ENCODE measurements at regions not wholly inside any gene's neighbourhood (a gene's known extent, or its start where the extent isn't known, plus 50 kb on each side); places are given as distances from the start of the nearest gene placed in this dataset.
"Not testable (repeated sequence)": the region's sequence is repeated elsewhere in the genome, so short reads cannot be mapped to it uniquely, and the experiment has no call there.

DNA sequence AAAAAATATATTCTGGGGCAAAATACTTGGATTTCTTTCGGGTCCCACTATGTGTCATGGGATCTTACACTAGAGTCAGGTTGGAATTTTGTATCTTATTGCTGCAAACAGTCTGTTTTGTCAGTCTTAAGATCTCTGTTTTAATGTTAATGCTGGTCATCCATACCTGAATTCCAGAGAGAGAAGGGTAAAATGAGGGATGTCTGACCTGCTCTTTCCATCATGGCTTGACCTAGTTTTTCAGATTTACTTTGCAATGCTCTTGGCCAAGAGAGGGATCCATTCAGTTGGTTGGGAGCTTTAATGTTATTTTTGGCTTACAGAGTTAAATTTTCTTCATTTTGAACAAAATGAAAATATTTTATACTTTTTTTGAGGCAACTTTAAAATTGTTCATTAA is 117.2 kb downstream of the CASP12 start:
- intact Hi-C loops (cut with DNase I): no loop called here
- no peak for DNase-seq

DNA sequence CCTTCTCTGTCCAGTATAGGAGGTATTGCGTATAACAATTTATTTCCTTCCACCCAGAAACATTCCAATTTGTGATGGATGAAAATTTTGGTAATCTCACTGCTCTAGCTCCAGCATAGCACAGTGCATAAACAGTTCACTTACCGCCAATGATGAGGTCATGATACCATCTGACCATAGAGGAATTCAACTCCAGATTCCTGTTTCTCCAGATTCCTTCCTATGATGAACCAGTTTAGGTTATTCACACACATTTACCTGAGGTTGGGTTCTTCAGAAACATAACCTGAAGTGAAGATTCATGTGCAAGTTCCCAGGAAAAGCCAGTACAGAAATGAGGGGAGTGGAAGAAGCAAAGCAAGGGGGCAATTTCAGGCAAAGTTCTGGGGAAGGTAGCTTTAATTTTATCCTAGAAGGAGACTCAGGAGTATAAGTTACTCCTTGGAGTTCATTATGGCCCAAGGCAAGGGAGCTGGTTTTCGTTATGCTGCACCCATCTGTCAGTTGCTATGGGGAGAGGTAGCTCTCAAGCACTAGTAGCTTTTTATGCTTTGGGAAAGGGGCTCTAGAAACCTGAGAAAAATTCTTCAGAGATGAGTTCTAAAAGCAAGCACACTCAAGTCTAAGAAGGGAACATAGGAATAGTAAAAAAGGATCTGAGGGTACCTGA is 121.6 kb downstream of the CASP12 start:
- intact Hi-C loops (cut with DNase I): no loop called here

DNA sequence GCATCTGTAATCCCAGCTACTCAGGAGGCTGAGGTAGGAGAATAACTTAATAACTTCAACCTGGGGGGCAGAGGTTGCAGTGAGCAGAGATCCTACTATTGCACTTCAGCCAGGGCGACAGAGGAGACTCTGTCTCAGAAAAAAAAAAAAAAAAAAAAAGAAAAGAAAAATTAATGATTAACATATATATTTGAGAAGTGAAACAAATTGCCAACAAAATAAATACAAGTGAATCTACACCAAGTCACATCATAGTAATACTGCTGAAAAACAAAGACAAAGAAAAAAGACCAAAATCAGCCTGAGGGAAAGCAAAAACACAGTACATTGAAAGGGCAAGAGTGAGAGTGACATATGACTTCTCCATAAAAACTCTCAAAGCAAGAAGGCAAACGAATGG is 123.7 kb downstream of the CASP12 start:
- intact Hi-C loops (cut with DNase I): no loop called here
- DNase-seq: no peak

More for the DNA sequence above, 121.6 kb downstream of the CASP12 start:
- no peak for DNase-seq

DNA sequence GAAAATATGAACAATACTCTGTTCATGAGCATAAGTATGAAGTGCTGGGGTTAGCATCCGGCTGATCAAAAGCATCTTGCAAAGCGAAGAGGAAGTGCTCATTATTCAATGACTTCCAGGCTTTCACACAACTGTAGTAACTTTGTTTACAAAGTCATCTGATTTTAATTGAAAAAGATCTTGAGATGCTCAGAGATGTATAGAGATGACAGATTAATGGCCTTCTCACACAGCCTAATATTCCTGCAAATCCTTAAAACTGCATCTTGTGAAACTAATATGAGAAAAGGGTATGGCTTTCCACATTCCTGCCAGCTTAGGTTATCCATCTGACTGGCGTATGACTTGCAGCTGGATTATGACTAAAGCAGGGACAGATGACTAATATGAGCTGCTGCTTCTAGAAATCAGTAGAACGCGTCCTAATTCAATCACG is 125.4 kb downstream of the CASP12 start:
- intact Hi-C loops (cut with DNase I): no loop called here
- DNase-seq: no peak

DNA sequence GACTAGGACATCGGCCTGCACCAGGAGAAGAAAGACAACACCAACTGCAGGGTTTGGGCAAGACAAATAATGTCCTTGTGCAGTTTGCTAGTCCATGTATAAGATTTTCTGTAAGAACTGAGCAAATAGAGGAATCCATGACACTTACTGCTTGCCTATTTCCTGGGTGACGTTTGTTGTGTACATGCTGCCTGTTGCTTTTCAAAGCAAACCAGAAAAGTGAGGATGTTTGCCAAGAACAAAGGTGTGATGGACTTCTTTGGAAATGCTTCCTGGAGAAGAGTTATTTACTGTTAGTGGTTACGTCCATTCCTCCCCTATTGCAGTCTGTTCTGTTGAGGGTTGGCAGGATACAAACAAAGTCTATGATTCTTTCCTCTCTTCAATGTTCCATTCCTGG is 126.5 kb downstream of the CASP12 start:
- intact Hi-C loops (cut with DNase I): no loop called here
- DNase-seq: no peak

DNA sequence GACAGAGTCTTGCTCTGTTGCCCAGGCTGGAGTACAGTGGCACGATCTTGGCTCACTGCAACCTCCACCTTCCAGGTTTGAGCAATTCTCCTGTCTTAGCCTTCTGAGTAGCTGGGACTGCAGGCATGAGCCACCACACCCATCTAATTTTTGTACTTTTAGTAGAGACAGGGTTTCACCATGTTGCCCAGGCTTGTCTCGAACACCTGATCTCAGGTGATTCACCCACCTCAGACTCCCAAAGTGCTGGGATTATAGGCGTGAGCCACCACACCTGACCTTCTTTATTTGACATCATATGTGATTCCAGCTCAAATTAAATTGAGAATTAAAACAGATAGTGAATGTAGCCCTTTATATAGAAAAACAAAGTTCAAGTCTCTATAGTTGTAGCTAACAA is 127.2 kb downstream of the CASP12 start:
- DNase-seq; intact Hi-C loops (cut with DNase I): not testable (repeated sequence)

DNA sequence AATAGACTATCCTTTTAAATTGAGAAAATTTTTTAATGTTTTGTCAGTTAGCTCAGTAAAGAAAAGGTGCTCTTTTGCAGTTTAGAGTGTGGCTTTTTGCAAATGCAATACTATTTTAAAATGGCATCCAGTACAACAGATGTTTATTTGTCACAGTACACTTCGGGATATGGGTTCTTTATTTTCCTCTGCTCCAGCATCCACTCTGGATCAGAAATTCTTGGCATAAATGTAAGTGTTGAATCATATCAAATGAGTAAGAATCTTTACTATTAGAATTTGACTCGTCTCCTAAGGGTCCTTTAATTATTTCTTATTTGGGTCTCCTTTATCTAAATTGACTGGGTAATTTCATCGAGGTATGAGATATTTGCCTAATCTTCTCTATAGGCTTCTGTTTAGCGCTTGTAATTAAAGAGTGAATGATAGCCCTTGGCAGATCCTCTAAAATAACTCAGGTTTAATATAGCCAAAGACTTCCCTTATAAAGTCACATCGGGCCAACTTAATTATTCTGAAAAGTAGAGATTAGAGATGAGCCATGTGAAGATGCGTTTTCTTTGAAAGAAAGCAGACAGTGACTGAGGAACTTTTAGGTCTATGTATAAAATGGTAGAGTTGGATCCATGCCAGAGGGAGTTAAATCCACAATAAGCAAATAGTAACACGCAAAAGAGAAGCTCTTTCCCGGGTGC is 132.7 kb downstream of the CASP12 start:
- intact Hi-C loops (cut with DNase I): no loop called here
- no peak for DNase-seq

DNA sequence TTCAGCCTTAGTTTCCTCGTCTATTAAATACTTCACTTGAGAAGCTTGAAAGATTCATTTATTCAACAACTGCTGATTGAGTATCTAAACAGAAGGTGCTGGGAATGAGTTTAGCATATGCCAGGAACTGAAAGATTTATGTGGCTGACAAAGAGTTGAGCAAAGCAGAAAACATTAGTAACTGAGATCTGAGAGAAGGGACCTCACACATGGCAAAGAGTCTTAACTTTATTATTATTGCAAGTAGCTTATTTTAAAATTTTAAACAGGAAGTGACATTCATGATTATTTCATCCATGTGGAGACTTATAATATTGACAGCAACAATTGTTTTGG is 133.6 kb downstream of the CASP12 start:
- no peak for DNase-seq

DNA sequence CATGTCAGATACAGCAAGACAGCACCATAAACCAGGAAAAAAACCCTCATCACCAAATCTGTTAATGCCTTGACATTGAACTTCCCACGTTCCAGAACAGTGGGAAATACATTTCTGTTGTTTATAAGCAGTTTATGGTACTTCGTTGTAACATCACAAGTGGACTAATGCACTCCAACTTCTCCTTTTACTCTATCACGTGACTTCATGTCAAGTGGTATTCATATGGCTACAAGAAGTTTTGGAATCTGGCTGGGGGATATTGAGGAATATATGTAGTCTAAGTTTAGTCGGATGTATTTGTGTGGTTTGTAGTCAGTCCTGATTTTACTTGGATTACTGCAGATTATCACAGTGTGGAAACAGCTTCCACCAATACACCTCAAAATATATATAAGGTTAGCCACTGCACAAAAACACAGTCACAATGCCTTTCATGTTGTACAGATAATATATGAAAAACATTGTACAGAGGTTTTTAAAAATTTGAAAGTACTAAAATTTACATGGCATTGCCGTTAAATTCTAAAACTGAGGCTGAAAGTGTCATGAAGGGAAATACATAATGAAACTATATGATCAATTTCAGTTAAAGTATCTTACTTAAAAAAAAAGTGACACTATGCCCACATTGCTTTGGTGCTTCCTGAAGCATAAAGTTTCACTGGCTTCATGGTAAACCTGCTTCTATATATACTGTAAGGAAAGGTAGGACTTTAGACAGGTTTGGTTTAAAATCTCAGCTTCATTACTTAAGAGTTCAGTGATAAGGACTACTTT is 134.1 kb downstream of the CASP12 start:
- intact Hi-C loops (cut with DNase I): no loop called here
- no peak for DNase-seq

More for the DNA sequence above, 133.6 kb downstream of the CASP12 start:
- intact Hi-C loops (cut with DNase I): no loop called here

DNA sequence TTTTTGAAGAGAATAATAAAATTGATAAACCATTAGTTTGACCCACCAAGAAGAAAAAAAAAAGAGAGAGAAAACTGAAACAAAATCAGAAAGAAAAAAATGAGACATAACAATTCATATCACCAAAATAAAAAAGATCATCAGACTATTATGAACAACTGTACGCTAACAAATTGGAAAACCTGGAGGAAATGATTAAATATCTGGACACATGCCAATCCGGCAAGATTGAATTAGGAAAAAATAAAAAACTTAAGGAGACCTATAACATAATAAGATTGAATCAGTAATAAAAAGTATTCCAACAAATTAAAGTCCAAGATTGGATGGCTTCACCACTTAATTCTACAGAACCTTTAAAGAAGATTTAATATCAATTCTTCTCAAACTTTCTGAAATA is 136.7 kb downstream of the CASP12 start:
- no peak for DNase-seq
- intact Hi-C loops (cut with DNase I): no loop called here

DNA sequence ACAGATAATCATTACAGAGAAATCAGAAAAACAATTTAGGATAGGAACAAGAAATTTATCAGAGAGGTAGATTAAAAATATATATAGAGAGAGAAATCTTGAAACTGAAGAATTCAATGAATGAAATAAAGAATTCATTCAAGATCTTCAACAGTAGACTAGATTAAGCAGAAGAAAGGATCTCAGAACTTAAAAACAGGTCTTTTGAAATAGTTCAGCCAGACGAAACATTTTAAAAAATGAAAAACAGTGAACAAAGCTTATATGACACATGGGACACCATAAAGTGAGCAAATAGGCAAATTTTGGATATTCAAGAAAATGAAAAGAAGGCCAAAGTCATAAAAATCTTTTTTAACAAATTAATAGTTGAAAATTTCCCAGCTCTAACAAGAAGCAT is 138.8 kb downstream of the CASP12 start:
- DNase-seq: no peak
- intact Hi-C loops (cut with DNase I): no loop called here

DNA sequence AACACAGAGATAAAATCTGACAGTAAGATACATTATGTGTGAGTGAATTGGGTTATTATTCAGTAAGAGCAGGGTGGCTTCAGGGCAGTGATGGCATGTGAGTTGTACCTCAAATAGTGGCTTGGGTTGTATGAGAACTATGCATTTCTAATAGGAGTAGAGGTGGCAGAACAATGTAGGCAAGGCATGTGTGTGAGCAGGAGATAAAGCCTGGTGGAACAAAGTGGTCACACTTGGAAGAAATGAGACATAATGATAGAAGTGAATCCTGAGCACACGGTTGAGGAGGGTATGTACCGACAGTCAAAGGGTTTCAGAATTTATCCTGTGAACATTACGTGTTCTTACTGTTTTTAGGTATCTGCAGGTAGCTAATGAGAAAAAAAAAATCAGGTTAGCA is 159.3 kb downstream of the CASP12 start:
- DNase-seq: no peak
- intact Hi-C loops (cut with DNase I): no loop called here

DNA sequence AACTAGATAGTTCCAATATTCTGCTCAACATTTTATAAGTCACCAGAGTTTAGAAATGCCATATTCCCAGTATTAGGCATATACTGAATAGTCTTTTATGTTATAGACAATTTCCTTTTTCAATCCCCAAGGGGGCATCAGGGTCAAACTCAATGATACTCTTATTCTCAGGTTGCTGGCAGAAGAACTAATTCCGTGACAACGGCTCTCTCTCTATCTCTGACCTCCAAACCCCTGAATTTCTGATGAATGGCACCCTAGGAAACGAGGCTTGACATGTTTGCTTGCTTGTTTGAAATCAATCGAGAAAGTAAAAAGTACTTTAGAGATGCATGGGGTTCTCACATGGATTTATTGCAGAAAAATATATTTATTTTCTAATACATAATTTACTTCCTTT is 160.1 kb downstream of the CASP12 start:
- intact Hi-C loops (cut with DNase I): no loop called here
- DNase-seq: no peak

DNA sequence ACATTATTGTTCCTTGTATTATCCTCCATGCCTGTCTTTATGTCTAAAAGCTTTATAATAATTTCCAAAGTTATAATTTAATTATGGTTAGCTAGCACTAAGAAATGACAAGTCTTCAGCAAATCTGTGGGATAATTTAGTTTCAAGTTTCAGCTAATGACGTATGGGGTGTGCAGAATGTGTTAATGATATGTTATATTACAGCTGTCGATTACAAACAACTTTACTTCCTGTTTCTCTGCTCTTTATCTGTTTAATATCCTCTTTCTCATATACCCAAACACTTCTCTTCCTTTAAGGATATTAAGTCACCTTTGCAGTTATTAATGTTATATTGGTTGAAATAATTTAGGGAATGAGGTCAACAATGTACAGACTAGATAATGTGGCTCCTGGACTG is 161.8 kb downstream of the CASP12 start:
- intact Hi-C loops (cut with DNase I): no loop called here
- no peak for DNase-seq

DNA sequence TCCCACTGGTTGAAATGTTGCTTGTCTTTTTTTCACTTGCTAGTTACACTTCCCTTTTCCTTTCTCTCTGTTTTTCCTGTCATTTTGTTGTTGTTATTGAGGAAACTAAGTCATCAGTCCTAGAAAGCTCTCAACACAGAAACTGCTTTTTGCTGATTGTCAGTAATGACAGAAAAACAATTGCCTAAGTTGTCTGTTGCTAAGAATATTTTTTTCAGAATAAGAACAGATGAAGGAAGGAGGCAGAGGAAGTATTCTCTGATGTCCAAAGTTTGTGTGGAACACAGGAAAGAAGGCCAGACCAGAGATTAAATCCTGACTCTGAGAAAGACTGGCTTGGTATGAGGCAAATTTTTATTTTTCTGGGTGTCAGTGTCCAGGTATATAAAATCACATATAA is 163.3 kb downstream of the CASP12 start:
- intact Hi-C loops (cut with DNase I): no loop called here
- DNase-seq: no peak

DNA sequence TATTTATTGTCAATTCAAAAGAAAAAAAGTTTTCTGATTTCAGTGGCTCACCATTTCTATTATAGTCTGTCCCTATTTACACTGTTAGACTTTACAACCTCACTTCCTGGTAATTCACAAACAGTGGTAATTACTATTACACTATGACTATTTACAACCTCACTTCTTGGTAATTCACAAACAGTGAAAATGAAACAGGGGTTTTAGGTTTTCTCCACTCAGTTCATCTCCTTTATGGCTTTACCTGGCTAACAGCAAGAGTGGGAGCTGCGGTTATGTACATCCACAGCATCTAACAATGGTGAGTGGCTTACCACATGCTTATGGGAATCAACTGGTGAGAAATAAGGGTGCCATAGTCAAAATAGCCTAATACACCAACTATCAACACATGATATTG is 166.4 kb downstream of the CASP12 start:
- intact Hi-C loops (cut with DNase I): no loop called here
- no peak for DNase-seq

DNA sequence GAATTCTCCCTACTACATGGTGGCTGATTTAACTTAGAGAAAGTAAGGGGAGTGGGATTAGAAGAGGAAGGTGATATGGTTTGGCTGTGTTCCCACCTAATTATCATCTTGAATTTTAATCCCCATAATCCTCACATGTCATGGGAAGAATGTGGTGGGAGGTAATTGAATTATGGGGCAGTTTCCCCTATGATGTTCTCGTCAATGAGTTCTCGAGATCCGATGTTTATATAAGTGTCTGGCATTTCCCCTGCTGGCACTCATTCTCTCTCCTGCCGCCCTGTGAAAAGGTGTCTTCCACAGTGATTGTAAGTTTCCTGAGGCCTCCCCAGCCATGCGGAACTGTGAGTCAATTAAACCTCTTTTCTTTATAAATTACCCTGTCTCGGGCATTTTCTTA is 169.3 kb downstream of the CASP12 start:
- no peak for DNase-seq
- intact Hi-C loops (cut with DNase I): no loop called here

DNA sequence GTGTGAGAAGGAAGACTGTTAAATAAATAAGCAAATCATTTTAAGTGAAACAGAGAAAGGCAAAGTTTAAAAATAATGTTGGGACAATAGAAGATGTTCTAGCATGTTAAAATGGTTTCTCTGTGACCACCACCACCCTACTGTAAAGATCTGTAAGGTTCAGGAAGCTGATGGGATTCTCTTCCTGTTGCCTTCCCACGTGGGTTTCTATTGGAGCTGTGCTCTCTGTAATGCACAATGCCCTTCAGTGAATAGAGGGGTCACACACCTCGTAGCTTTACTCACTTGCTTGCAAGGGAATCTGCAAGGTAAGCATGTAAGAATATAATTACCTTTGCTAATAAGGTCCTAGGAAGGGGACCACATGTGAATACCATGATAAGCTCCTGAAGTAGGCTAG is 170.5 kb downstream of the CASP12 start:
- intact Hi-C loops (cut with DNase I): no loop called here
- no peak for DNase-seq

DNA sequence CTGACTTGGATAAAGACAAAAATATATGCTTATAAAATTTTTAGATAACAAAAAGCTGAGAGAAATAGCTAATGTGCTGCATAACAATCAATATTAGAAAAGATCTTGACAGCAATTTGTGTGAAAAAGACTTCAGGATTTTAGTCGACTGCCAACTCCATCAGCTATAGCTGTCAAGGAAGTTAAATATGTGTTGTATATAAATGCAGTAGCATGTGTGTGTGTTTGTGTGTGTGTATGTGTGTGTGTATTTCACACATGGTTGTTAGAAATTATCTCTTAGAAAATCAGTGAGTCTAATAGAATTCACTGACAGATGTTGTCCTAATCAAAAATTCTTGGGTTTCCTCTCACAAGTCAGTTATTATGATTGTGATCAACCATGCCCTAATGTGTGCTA is 171.2 kb downstream of the CASP12 start:
- no peak for DNase-seq
- intact Hi-C loops (cut with DNase I): no loop called here

DNA sequence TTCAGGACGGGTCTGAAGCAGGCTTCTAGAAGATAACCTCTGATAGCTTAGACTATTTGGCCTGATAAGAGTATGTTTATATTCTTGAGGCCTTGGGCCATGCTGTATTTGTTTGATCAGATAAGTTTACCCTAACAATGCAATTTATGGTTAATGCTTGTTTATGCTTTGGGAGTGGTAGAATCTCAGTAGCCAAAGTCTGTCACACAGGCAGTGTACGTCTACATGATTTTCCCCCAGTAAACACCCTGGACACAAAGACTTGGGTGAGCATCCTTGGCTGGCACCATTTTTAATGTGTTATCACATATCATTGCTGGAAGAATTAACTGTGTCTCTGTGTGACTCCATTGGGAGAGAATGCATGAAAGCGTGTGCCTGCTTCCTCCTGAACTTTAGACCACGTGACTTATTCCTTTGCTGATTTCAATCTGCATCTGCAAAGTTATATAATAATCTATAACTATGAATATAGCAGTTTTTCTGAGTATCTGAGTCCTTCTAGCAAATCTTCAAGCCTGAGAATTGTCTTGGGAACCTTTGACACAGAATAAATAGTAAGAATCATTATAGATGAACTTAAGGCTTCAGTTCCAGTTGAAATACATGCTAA is 172.4 kb downstream of the CASP12 start:
- intact Hi-C loops (cut with DNase I): no loop called here
- no peak for DNase-seq

DNA sequence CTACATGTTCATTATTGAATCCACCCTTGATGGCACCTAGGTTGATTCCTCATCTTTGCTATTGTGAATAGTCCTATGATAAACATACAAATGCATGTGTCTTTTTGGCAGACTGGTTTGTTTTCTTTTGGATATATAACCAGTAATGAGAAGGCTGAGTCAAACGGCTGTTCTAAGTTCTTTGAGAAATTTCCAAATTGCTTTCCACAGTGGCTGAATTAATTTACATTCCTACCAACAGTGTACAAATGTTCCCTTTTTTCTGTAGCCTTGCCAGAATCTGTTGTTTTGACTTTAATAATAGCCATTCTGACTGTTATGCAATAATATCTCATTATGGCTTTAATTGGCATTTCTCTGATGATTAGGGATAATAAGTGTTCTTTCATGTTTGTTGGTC is 184.9 kb downstream of the CASP12 start:
- intact Hi-C loops (cut with DNase I): no loop called here
- DNase-seq: no peak

Measured in posterior cingulate gyrus (tissue), 11 donors.